HG03442 (cell line): ENCODE measurements at regions not wholly inside any gene's neighbourhood (a gene's known extent, or its start where the extent isn't known, plus 50 kb on each side); places are given as distances from the start of the nearest gene placed in this dataset.

ENCODE experiments used
- ATAC-seq: cut with Tn5 transposase; IDR thresholded peaks from one replicate; pipeline ENCODE4 v1.9.1; 2021; ENCODE audit warnings: mild to moderate bottlenecking, moderate library complexity; ENCODE audit not compliant: unreplicated experiment

GRCh38 chr9:1201262-1201661 lies 151.1 kb downstream of the DMRT2 start:
- no peak for ATAC-seq

- ATAC-seq, result no peak
Measured at GRCh38 chr9:1201901-1202300, 151.7 kb downstream of the DMRT2 start.

- ATAC-seq, result no peak
Measured at GRCh38 chr9:1202512-1203280, 152.5 kb downstream of the DMRT2 start.

GRCh38 chr9:1207686-1208085 lies 157.5 kb downstream of the DMRT2 start:
- no peak for ATAC-seq

- no peak for ATAC-seq
Measured at GRCh38 chr9:1208157-1208556, 158.0 kb downstream of the DMRT2 start.

- ATAC-seq, result no peak
Measured at GRCh38 chr9:1210954-1211353, 160.8 kb downstream of the DMRT2 start.

GRCh38 chr9:1216532-1216931 lies 166.4 kb downstream of the DMRT2 start:
- no peak for ATAC-seq

GRCh38 chr9:1217076-1217475 lies 166.9 kb downstream of the DMRT2 start:
- no peak for ATAC-seq

- no peak for ATAC-seq
Measured at GRCh38 chr9:1219284-1219683, 169.1 kb downstream of the DMRT2 start.

- no peak for ATAC-seq
Measured at GRCh38 chr9:1221298-1221697, 171.1 kb downstream of the DMRT2 start.

- no peak for ATAC-seq
Measured at GRCh38 chr9:1222511-1222910, 172.4 kb downstream of the DMRT2 start.

GRCh38 chr9:1231998-1232919 lies 182.1 kb downstream of the DMRT2 start:
- ATAC-seq, result no peak

- ATAC-seq, result no peak
Measured at GRCh38 chr9:1233568-1233967, 183.4 kb downstream of the DMRT2 start.

- ATAC-seq, result no peak
Measured at GRCh38 chr9:1235650-1236049, 185.5 kb downstream of the DMRT2 start.

GRCh38 chr9:1236061-1236460 lies 185.9 kb downstream of the DMRT2 start:
- no peak for ATAC-seq

GRCh38 chr9:1238407-1238806 lies 188.2 kb downstream of the DMRT2 start:
- no peak for ATAC-seq

GRCh38 chr9:1248743-1249142 lies 198.6 kb downstream of the DMRT2 start:
- no peak for ATAC-seq

- no peak for ATAC-seq
Measured at GRCh38 chr9:1253064-1253979, 203.2 kb downstream of the DMRT2 start.

GRCh38 chr9:1254071-1254470 lies 203.9 kb downstream of the DMRT2 start:
- ATAC-seq, result no peak

- no peak for ATAC-seq
Measured at GRCh38 chr9:1256178-1256577, 206.0 kb downstream of the DMRT2 start.

GRCh38 chr9:1261266-1261665 lies 211.1 kb downstream of the DMRT2 start:
- no peak for ATAC-seq
